H1 (cell line): ENCODE measurements at regions not wholly inside any gene's neighbourhood (a gene's known extent, or its start where the extent isn't known, plus 50 kb on each side); places are given as distances from the start of the nearest gene placed in this dataset.

ENCODE experiments used
- CBX8 ChIP-seq: fragments of 300-800, 300-1000 bp; sonication (generic); IDR thresholded peaks from 2 replicates; pipeline ENCODE4 v1.7.1; 2016; ENCODE audit warnings: low read depth, low read length, borderline replicate concordance
- NRF1 ChIP-seq: IDR thresholded peaks from 2 replicates; pipeline ENCODE4 v1.6.1; 2011; ENCODE audit warnings: mild to moderate bottlenecking, low read depth, low read length, improper control_type of control experiment
- TF ChIP-seq, protein P1 (sequence below): IDR thresholded peaks from 2 replicates; pipeline ENCODE4 v1.6.1; 2011; ENCODE audit warnings: low read depth, mild to moderate bottlenecking, low read length; ENCODE audit not compliant: insufficient read depth
- TF ChIP-seq, protein P2 (sequence below): fragments of 300-600 bp; sonication (generic); IDR thresholded peaks from 2 replicates; pipeline ENCODE4 v1.7.1; 2012; ENCODE audit warnings: low read length, moderate library complexity, mild to moderate bottlenecking, inconsistent platforms; ENCODE audit not compliant: insufficient replicate concordance

DNA sequence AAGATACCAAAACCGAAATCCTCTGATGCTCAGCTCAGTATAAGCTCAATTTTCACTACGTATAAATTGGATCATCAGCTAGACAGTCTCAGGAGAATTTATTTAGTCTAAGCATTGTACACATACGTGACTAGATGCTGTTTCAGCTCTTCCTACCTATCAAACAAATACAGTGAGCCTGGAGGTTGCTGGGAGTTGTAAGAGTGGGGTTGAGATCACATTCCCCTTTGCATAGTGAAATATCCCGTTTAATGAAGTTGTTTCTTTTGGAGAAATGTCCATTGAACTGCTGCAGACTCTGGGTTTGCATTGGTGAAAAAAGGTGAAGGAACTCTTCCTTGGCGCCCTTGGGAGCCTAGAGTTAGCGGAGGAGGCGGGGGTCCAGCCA, 68.9 kb upstream of the GJB6 start (continued):
- TF ChIP-seq, protein P1, sequence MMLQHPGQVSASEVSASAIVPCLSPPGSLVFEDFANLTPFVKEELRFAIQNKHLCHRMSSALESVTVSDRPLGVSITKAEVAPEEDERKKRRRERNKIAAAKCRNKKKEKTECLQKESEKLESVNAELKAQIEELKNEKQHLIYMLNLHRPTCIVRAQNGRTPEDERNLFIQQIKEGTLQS = no peak
- TF ChIP-seq, protein P2, sequence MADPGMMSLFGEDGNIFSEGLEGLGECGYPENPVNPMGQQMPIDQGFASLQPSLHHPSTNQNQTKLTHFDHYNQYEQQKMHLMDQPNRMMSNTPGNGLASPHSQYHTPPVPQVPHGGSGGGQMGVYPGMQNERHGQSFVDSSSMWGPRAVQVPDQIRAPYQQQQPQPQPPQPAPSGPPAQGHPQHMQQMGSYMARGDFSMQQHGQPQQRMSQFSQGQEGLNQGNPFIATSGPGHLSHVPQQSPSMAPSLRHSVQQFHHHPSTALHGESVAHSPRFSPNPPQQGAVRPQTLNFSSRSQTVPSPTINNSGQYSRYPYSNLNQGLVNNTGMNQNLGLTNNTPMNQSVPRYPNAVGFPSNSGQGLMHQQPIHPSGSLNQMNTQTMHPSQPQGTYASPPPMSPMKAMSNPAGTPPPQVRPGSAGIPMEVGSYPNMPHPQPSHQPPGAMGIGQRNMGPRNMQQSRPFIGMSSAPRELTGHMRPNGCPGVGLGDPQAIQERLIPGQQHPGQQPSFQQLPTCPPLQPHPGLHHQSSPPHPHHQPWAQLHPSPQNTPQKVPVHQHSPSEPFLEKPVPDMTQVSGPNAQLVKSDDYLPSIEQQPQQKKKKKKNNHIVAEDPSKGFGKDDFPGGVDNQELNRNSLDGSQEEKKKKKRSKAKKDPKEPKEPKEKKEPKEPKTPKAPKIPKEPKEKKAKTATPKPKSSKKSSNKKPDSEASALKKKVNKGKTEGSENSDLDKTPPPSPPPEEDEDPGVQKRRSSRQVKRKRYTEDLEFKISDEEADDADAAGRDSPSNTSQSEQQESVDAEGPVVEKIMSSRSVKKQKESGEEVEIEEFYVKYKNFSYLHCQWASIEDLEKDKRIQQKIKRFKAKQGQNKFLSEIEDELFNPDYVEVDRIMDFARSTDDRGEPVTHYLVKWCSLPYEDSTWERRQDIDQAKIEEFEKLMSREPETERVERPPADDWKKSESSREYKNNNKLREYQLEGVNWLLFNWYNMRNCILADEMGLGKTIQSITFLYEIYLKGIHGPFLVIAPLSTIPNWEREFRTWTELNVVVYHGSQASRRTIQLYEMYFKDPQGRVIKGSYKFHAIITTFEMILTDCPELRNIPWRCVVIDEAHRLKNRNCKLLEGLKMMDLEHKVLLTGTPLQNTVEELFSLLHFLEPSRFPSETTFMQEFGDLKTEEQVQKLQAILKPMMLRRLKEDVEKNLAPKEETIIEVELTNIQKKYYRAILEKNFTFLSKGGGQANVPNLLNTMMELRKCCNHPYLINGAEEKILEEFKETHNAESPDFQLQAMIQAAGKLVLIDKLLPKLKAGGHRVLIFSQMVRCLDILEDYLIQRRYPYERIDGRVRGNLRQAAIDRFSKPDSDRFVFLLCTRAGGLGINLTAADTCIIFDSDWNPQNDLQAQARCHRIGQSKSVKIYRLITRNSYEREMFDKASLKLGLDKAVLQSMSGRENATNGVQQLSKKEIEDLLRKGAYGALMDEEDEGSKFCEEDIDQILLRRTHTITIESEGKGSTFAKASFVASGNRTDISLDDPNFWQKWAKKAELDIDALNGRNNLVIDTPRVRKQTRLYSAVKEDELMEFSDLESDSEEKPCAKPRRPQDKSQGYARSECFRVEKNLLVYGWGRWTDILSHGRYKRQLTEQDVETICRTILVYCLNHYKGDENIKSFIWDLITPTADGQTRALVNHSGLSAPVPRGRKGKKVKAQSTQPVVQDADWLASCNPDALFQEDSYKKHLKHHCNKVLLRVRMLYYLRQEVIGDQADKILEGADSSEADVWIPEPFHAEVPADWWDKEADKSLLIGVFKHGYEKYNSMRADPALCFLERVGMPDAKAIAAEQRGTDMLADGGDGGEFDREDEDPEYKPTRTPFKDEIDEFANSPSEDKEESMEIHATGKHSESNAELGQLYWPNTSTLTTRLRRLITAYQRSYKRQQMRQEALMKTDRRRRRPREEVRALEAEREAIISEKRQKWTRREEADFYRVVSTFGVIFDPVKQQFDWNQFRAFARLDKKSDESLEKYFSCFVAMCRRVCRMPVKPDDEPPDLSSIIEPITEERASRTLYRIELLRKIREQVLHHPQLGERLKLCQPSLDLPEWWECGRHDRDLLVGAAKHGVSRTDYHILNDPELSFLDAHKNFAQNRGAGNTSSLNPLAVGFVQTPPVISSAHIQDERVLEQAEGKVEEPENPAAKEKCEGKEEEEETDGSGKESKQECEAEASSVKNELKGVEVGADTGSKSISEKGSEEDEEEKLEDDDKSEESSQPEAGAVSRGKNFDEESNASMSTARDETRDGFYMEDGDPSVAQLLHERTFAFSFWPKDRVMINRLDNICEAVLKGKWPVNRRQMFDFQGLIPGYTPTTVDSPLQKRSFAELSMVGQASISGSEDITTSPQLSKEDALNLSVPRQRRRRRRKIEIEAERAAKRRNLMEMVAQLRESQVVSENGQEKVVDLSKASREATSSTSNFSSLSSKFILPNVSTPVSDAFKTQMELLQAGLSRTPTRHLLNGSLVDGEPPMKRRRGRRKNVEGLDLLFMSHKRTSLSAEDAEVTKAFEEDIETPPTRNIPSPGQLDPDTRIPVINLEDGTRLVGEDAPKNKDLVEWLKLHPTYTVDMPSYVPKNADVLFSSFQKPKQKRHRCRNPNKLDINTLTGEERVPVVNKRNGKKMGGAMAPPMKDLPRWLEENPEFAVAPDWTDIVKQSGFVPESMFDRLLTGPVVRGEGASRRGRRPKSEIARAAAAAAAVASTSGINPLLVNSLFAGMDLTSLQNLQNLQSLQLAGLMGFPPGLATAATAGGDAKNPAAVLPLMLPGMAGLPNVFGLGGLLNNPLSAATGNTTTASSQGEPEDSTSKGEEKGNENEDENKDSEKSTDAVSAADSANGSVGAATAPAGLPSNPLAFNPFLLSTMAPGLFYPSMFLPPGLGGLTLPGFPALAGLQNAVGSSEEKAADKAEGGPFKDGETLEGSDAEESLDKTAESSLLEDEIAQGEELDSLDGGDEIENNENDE = no peak
- no peak for TF ChIP-seq CBX8
- TF ChIP-seq NRF1 = no peak
